ENCODE measurements at regions not wholly inside any gene's neighbourhood (a gene's known extent, or its start where the extent isn't known, plus 50 kb on each side); places are given as distances from the start of the nearest gene placed in this dataset.

DNA sequence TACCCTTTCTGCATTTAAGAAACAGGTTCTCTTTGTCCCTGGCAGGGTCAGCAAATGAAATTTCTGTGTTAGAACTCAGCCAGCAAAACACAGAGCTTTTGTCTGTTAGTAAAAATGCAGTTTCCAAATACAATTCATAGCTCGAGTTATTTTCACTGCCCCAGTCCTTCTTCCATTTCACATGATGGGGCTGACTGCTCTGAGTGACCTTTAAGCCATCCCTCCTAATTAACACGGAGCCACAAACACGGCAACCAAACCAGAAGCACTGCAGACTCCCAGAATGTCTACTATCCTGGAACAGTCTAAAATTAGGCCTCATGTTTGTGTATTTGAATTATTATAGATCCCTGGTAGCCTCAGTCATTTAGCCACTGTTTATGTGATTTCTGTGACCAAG, 99.1 kb upstream of the RGS4 start:
- Histone ChIP-seq H3K4me3 (ENCODE audit: insufficient read depth, low read depth, low read length, poor library complexity, severe bottlenecking) (no peak overlapping the region), H3K9me3 (ENCODE audit: control insufficient read depth, low read length) (no peaks in the 10 kb centered on the region), H3K4me1 (ENCODE audit: control insufficient read depth, insufficient read depth, low read length, poor library complexity, severe bottlenecking) (no peaks in the 10 kb centered on the region), H3K27me3 (replicated peaks; ENCODE audit: control insufficient read depth, insufficient read depth, low read length, poor library complexity, severe bottlenecking) (no peaks in the 10 kb centered on the region), H3K27ac (ENCODE audit: insufficient read depth, low read length, poor library complexity, severe bottlenecking) (no peak overlapping the region), H3K36me3 (ENCODE audit: control insufficient read depth, insufficient read depth, low read length) (no peaks in the 10 kb centered on the region)
- DNase-seq, result no peak

DNA sequence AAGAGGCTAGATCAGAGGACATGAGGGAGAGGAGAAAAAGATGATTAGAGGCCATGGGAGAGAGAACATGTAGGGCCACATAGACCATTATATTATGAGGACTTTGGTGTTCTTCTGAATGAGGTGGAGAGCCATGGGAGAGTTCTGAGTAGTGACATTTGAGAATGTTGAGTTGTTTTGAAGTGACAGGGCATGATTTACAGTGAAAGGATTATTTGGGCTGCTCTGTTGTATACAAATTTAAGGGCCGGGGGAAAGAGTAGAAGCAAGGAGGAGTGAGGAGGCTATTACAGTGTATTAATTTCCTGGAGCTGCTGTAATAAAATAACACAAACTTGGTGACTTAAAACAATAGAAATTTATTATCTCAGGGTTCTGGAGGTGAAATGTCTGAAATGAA, 102.5 kb upstream of the RGS4 start:
- Histone ChIP-seq H3K27me3 (replicated peaks; ENCODE audit: control insufficient read depth, insufficient read depth, low read length, poor library complexity, severe bottlenecking) (no peaks in the 10 kb centered on the region), H3K9me3 (ENCODE audit: control insufficient read depth, low read length) (no peaks in the 10 kb centered on the region), H3K4me3 (ENCODE audit: insufficient read depth, low read depth, low read length, poor library complexity, severe bottlenecking) (no peak overlapping the region), H3K27ac (ENCODE audit: insufficient read depth, low read length, poor library complexity, severe bottlenecking) (no peak overlapping the region), H3K36me3 (ENCODE audit: control insufficient read depth, insufficient read depth, low read length) (no peaks in the 10 kb centered on the region), H3K4me1 (ENCODE audit: control insufficient read depth, insufficient read depth, low read length, poor library complexity, severe bottlenecking) (no peaks in the 10 kb centered on the region)
- DNase-seq, result no peak

DNA sequence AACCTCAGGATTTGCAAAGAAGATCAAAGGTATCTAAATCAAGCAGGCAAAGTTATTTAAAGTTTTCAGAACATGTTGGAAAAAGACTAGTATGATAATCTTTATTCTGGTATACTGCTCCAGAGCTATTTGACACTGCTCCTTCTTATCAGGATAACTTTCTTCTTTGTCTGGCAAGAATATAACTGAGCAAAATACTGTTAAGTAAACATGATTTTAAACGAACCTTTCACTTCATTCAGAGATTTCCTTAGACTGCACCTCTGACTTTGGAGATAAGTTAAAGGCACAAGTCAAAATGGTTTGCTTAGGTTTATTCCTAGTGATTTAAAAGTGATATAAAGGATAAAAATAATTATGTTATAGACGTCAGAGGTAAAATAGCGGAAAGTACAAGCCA, 103.9 kb upstream of the CCDC190 start:
- no peak overlapping the region for H3K4me3 ChIP-seq (ENCODE audit: insufficient read depth, low read depth, low read length, poor library complexity, severe bottlenecking)
- H3K9me3 ChIP-seq (ENCODE audit: control insufficient read depth, low read length), result no peaks in the 10 kb centered on the region
- no peaks in the 10 kb centered on the region for H3K27me3 ChIP-seq (replicated peaks; ENCODE audit: control insufficient read depth, insufficient read depth, low read length, poor library complexity, severe bottlenecking)
- H3K4me1 ChIP-seq (ENCODE audit: control insufficient read depth, insufficient read depth, low read length, poor library complexity, severe bottlenecking), result no peaks in the 10 kb centered on the region
- no peaks in the 10 kb centered on the region for H3K36me3 ChIP-seq (ENCODE audit: control insufficient read depth, insufficient read depth, low read length)
- H3K27ac ChIP-seq (ENCODE audit: insufficient read depth, low read length, poor library complexity, severe bottlenecking), result no peak overlapping the region
- no peak for DNase-seq

DNA sequence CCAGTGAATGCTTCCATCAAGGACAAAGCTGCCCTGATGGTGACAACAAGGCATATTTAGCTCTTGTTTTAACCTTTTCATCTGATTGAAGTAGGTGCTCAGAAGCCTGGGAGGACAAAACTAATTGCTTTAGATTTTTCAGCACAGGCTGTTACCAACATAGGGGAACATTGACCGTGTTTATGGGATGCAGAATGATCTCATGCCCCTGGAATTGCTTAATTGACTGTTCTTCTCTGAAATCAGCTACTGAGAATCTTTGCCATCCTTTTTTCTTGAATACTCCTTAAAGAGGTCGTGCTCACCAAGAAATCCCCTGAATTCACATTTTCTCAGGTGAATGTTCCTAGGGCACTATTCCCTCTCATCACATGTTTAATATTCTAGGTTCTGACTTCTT, 95.9 kb upstream of the CCDC190 start:
- Histone ChIP-seq H3K36me3 (ENCODE audit: control insufficient read depth, insufficient read depth, low read length) (no peaks in the 10 kb centered on the region), H3K27me3 (replicated peaks; ENCODE audit: control insufficient read depth, insufficient read depth, low read length, poor library complexity, severe bottlenecking) (no peaks in the 10 kb centered on the region), H3K4me3 (ENCODE audit: insufficient read depth, low read depth, low read length, poor library complexity, severe bottlenecking) (no peak overlapping the region), H3K27ac (ENCODE audit: insufficient read depth, low read length, poor library complexity, severe bottlenecking) (no peak overlapping the region), H3K4me1 (ENCODE audit: control insufficient read depth, insufficient read depth, low read length, poor library complexity, severe bottlenecking) (no peaks in the 10 kb centered on the region), H3K9me3 (ENCODE audit: control insufficient read depth, low read length) (no peaks in the 10 kb centered on the region)
- no peak for DNase-seq

- Histone ChIP-seq H3K4me1 (ENCODE audit: control insufficient read depth, insufficient read depth, low read length, poor library complexity, severe bottlenecking) (no peaks in the 10 kb centered on the region), H3K9me3 (ENCODE audit: control insufficient read depth, low read length) (no peaks in the 10 kb centered on the region), H3K27me3 (replicated peaks; ENCODE audit: control insufficient read depth, insufficient read depth, low read length, poor library complexity, severe bottlenecking) (no peaks in the 10 kb centered on the region), H3K4me3 (ENCODE audit: insufficient read depth, low read depth, low read length, poor library complexity, severe bottlenecking) (no peak overlapping the region), H3K27ac (ENCODE audit: insufficient read depth, low read length, poor library complexity, severe bottlenecking) (no peak overlapping the region), H3K36me3 (ENCODE audit: control insufficient read depth, insufficient read depth, low read length) (no peaks in the 10 kb centered on the region)
- DNase-seq, result no peak
Measured at GRCh38 chr1:162954824-162955223, 93.8 kb upstream of the CCDC190 start.

DNA sequence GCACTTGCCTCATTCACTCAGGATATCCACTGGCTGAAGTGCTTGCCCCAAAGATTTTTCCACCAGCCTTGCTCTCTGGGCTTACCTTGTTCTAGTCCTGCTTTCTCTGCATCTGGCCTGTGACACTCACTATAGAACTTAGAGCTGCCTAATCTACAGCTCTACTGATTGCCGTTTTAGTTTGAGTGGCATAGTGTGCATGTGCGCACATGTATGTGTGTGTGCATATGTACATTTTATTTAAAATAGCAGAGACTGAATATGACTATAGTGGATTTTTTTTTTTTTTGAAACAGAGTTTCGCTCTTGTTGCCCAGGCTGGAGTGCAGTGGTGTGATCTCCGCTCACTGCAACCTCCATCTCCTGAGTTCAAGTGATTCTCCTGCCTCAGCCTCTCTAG, 92.0 kb upstream of the CCDC190 start:
- DNase-seq, result no peak
- Histone ChIP-seq H3K4me3 (ENCODE audit: insufficient read depth, low read depth, low read length, poor library complexity, severe bottlenecking) (no peak overlapping the region), H3K36me3 (ENCODE audit: control insufficient read depth, insufficient read depth, low read length) (no peaks in the 10 kb centered on the region), H3K27me3 (replicated peaks; ENCODE audit: control insufficient read depth, insufficient read depth, low read length, poor library complexity, severe bottlenecking) (no peaks in the 10 kb centered on the region), H3K27ac (ENCODE audit: insufficient read depth, low read length, poor library complexity, severe bottlenecking) (no peak overlapping the region), H3K9me3 (ENCODE audit: control insufficient read depth, low read length) (no peaks in the 10 kb centered on the region), H3K4me1 (ENCODE audit: control insufficient read depth, insufficient read depth, low read length, poor library complexity, severe bottlenecking) (no peaks in the 10 kb centered on the region)

- Histone ChIP-seq H3K27ac (ENCODE audit: insufficient read depth, low read length, poor library complexity, severe bottlenecking) (no peak overlapping the region), H3K4me3 (ENCODE audit: insufficient read depth, low read depth, low read length, poor library complexity, severe bottlenecking) (no peak overlapping the region), H3K4me1 (ENCODE audit: control insufficient read depth, insufficient read depth, low read length, poor library complexity, severe bottlenecking) (no peaks in the 10 kb centered on the region), H3K27me3 (replicated peaks; ENCODE audit: control insufficient read depth, insufficient read depth, low read length, poor library complexity, severe bottlenecking) (no peaks in the 10 kb centered on the region), H3K9me3 (ENCODE audit: control insufficient read depth, low read length) (no peaks in the 10 kb centered on the region), H3K36me3 (ENCODE audit: control insufficient read depth, insufficient read depth, low read length) (no peaks in the 10 kb centered on the region)
- DNase-seq, result no peak
Measured at GRCh38 chr1:162951553-162952315, 90.8 kb upstream of the CCDC190 start.

DNA sequence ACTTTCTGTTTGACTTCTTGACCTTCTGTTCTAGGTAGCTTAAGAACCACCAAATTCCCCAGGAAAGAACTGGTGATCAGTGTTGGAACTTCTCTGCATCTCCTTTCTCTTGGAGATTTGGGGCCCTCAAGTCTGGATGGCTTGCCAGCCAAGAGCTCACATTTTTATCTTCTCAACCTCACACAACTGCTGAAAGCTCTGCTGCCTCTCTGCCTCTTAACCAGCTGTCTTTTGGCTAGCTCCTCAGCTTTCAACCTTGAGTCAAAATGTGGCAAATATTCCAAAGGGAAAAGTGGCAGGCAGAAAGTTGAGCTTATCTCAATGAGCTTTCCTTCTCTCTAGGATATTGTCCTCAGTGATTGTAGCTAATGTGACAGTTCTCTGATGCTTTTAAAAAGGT, 89.2 kb upstream of the CCDC190 start:
- H3K9me3 ChIP-seq (ENCODE audit: control insufficient read depth, low read length), result no peaks in the 10 kb centered on the region
- no peaks in the 10 kb centered on the region for H3K27me3 ChIP-seq (replicated peaks; ENCODE audit: control insufficient read depth, insufficient read depth, low read length, poor library complexity, severe bottlenecking)
- no peaks in the 10 kb centered on the region for H3K4me1 ChIP-seq (ENCODE audit: control insufficient read depth, insufficient read depth, low read length, poor library complexity, severe bottlenecking)
- no peak for DNase-seq
- no peak overlapping the region for H3K4me3 ChIP-seq (ENCODE audit: insufficient read depth, low read depth, low read length, poor library complexity, severe bottlenecking)
- H3K27ac ChIP-seq (ENCODE audit: insufficient read depth, low read length, poor library complexity, severe bottlenecking), result no peak overlapping the region
- no peaks in the 10 kb centered on the region for H3K36me3 ChIP-seq (ENCODE audit: control insufficient read depth, insufficient read depth, low read length)

- no peaks in the 10 kb centered on the region for H3K4me1 ChIP-seq (ENCODE audit: control insufficient read depth, insufficient read depth, low read length, poor library complexity, severe bottlenecking)
- no peak overlapping the region for H3K4me3 ChIP-seq (ENCODE audit: insufficient read depth, low read depth, low read length, poor library complexity, severe bottlenecking)
- H3K9me3 ChIP-seq (ENCODE audit: control insufficient read depth, low read length), result no peaks in the 10 kb centered on the region
- H3K27ac ChIP-seq (ENCODE audit: insufficient read depth, low read length, poor library complexity, severe bottlenecking), result no peak overlapping the region
- no peaks in the 10 kb centered on the region for H3K36me3 ChIP-seq (ENCODE audit: control insufficient read depth, insufficient read depth, low read length)
- H3K27me3 ChIP-seq (replicated peaks; ENCODE audit: control insufficient read depth, insufficient read depth, low read length, poor library complexity, severe bottlenecking), result no peaks in the 10 kb centered on the region
- no peak for DNase-seq
Measured at GRCh38 chr1:162946701-162947100, 85.7 kb upstream of the CCDC190 start.

DNA sequence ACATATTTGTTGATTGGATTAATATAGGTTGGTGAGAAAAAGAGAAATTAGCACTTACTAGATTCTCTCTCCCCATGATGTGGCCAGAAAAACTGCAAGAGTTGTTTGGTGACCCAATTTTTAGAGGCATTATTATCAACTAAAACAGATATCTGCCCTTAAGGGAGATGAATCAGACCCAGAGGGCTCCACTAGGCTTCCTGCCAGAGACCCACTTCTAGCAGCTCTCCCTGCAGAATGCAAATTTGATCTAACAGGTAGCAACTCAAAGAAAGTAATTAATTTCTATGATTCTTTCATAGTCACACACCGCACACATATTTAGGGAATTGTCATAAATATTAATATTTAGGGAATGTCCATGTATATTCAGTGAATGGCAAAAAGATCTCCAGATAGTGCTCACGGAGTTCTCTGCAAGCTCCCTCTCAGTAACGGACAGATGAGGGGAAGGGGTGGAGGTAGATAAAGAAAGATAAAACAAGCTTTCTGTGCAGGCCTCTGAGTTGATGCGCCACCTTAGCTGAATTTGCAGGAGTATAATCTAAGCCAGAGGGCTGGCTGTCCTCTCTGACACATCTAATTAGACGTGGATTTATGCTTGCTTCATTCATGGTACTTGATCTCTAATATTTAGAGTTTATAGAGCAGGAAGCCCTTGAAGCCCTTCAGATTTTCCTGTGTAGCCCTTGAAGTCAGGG, 84.1 kb upstream of the CCDC190 start:
- no peak overlapping the region for H3K27ac ChIP-seq (ENCODE audit: insufficient read depth, low read length, poor library complexity, severe bottlenecking)
- no peaks in the 10 kb centered on the region for H3K27me3 ChIP-seq (replicated peaks; ENCODE audit: control insufficient read depth, insufficient read depth, low read length, poor library complexity, severe bottlenecking)
- H3K36me3 ChIP-seq (ENCODE audit: control insufficient read depth, insufficient read depth, low read length), result no peaks in the 10 kb centered on the region
- no peak for DNase-seq
- H3K4me3 ChIP-seq (ENCODE audit: insufficient read depth, low read depth, low read length, poor library complexity, severe bottlenecking), result no peak overlapping the region
- H3K4me1 ChIP-seq (ENCODE audit: control insufficient read depth, insufficient read depth, low read length, poor library complexity, severe bottlenecking), result no peaks in the 10 kb centered on the region
- no peaks in the 10 kb centered on the region for H3K9me3 ChIP-seq (ENCODE audit: control insufficient read depth, low read length)
